ENCODE measurements at regions not wholly inside any gene's neighbourhood (a gene's known extent, or its start where the extent isn't known, plus 50 kb on each side); places are given as distances from the start of the nearest gene placed in this dataset.

DNA sequence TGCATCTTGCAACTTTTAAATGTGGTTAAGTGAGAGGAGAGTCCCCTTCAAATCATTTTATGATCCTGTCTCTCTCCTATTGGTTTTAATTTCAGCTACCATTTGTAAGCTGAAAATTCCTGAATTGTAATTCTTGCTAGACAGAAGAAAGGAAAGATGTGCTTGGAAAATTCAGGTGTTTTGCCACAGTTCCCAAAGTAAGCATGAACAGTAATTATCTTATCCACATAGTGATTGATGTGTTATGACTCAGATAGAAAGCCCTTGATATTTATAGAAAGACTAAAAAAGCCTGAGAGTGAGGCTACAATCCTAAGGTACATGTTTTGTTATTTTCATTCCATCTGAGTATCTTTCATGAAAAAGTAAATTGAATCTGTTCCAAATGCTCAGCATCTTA is 492.5 kb downstream of the MAT2B start:
- H3K4me3 ChIP-seq (ENCODE audit: low read depth, low read length): no peak overlapping the region
- TF ChIP-seq, protein P1, sequence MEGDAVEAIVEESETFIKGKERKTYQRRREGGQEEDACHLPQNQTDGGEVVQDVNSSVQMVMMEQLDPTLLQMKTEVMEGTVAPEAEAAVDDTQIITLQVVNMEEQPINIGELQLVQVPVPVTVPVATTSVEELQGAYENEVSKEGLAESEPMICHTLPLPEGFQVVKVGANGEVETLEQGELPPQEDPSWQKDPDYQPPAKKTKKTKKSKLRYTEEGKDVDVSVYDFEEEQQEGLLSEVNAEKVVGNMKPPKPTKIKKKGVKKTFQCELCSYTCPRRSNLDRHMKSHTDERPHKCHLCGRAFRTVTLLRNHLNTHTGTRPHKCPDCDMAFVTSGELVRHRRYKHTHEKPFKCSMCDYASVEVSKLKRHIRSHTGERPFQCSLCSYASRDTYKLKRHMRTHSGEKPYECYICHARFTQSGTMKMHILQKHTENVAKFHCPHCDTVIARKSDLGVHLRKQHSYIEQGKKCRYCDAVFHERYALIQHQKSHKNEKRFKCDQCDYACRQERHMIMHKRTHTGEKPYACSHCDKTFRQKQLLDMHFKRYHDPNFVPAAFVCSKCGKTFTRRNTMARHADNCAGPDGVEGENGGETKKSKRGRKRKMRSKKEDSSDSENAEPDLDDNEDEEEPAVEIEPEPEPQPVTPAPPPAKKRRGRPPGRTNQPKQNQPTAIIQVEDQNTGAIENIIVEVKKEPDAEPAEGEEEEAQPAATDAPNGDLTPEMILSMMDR (IDR thresholded peaks at IDR 0.05; ENCODE audit: borderline replicate concordance, insufficient read depth, low read depth, low read length): no peak

DNA sequence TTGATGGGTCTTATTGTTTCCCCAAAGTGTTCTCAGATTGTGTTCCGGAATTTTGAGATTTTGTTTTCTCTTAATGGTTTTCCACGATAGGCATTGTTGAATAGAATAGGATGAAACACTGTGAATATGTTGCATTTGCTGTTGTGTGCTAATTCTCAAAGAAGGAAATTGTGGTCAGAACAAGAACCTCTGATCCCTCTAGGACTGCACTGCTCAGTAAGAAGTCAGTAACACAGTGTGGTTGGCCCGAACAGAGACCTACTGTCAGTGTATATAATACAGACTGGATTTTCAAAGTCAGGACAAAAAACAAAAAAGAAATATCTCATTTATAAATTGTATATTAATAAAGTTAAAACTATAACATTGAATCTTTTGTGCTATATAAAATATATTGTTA is 494.8 kb downstream of the MAT2B start:
- TF ChIP-seq, protein P1 (IDR thresholded peaks at IDR 0.05; ENCODE audit: borderline replicate concordance, insufficient read depth, low read depth, low read length): no peak
- H3K4me3 ChIP-seq (ENCODE audit: low read depth, low read length): no peak overlapping the region

DNA sequence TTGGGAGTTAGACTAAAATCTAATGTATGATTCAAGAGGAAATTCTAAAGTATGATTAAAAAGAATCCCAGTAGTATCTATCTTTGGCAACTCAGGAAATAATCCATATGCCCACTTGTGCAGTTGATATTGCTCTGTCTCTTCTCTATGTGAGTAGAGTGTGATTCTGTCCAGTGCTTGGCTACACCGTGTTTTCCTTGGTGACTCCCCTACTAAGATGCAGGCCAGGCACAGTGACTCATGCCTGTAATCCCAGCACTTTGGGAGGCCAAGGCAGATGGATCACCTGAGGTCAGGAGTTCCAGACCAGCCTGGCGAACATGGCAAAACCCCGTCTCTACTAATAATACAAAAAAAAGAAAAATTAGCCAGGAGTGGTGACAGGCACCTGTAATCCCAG is 495.4 kb downstream of the MAT2B start:
- no peak overlapping the region for H3K4me3 ChIP-seq (ENCODE audit: low read depth, low read length)
- TF ChIP-seq, protein P1 (IDR thresholded peaks at IDR 0.05; ENCODE audit: borderline replicate concordance, insufficient read depth, low read depth, low read length): no peak

DNA sequence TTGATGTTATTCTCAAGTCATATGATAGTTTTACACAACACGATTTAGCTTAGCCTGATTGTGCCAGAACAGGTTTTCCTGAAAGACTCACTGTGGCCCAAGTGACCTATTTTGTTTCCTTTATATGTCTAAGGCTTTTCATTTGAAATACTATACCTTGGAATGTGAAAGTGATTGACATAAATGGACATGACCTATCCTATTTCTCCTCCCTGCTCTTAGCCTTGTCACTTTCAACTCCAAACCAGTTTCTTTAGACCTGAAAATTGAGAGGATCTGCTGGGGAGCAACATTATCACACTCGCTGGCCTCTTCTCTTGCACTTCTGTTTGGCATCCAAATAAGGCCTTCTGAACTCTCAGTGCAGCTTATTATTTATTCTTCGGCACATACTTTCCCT is 496.8 kb downstream of the MAT2B start:
- TF ChIP-seq, protein P1 (IDR thresholded peaks at IDR 0.05; ENCODE audit: borderline replicate concordance, insufficient read depth, low read depth, low read length): no peak
- H3K4me3 ChIP-seq (ENCODE audit: low read depth, low read length): no peak overlapping the region

DNA sequence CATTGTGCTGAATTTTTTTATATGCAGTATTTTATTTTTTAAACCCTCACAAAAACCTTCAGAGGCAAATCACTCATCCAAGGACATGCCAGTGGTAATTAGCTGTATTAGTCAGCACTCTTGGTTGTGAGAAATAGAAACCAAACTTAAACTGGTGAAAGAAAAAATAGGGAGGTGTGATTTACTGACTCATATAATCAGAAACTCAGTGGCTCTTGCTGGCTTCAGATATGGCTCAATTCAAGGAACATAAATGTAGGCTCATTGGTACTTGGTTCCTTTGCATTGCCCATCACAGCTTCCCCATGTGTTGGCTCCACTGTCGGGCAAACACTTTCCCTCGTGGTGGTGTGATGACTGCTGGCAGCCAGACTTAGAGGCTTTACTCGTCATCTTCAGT is 497.2 kb downstream of the MAT2B start:
- no peak overlapping the region for H3K4me3 ChIP-seq (ENCODE audit: low read depth, low read length)
- TF ChIP-seq, protein P1 (IDR thresholded peaks at IDR 0.05; ENCODE audit: borderline replicate concordance, insufficient read depth, low read depth, low read length): no peak

DNA sequence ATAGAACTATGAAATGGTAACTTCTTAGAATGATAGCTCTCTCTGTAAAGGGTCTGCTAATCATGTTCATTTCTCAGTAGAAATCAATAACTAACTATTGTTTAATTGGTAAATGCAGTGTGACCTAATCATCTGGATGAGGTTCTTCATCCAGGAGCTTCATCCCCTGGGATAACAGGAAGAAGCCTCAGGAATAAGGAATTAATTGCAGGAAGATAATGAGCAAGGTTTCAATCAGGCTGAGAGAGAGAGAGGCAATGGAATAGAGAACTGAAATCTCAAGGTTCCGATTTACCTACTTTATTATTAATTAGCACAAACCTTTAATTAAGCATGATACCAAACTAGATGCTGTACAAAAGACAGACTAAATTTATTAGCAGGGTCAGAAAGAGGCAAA is 499.7 kb downstream of the MAT2B start:
- H3K4me3 ChIP-seq (ENCODE audit: low read depth, low read length): no peak overlapping the region
- TF ChIP-seq, protein P1 (IDR thresholded peaks at IDR 0.05; ENCODE audit: borderline replicate concordance, insufficient read depth, low read depth, low read length): no peak

DNA sequence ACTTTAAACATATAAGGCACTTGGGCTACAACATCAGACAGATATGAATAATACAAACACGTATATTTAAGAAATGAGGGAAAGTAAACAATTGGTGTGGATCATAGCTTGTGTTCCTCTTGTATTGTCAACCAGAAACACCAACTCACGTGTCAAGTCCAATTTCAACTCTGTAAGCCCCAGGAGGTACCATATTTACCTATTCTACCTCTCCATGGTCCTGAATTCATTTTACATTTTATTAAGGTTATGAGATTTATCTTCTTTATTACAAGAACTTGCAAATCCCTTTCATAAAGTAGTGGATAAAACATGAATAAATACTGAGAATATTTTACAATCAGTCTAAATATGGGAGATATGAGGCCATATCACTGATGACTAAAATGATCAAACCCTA is 501.6 kb downstream of the MAT2B start:
- TF ChIP-seq, protein P1 (IDR thresholded peaks at IDR 0.05; ENCODE audit: borderline replicate concordance, insufficient read depth, low read depth, low read length): no peak
- no peak overlapping the region for H3K4me3 ChIP-seq (ENCODE audit: low read depth, low read length)

Measured in GM12875 (cell line).